BLaER1 (cell line): ENCODE measurements at regions not wholly inside any gene's neighbourhood (a gene's known extent, or its start where the extent isn't known, plus 50 kb on each side); places are given as distances from the start of the nearest gene placed in this dataset.
A peak's percentile ranks its signal among the peaks of the same experiment; 100 is the strongest.

Source experiments
- H3K27ac ChIP-seq: shearing (Covaris generic); formaldehyde crosslinking; 2 replicates; pipeline ENCODE4 v1.8.1; 2022
- H3K27me3 ChIP-seq: shearing (Covaris generic); formaldehyde crosslinking; 2 replicates; pipeline ENCODE4 v1.8.1; 2022
- H3K36me3 ChIP-seq: shearing (Covaris generic); formaldehyde crosslinking; 2 replicates; pipeline ENCODE4 v1.8.1; 2022
- H3K4me1 ChIP-seq: shearing (Covaris generic); formaldehyde crosslinking; 2 replicates; pipeline ENCODE4 v1.8.1; 2022
- H3K4me2 ChIP-seq: shearing (Covaris generic); formaldehyde crosslinking; 2 replicates; pipeline ENCODE4 v1.8.1; 2022
- H3K4me3 ChIP-seq: shearing (Covaris generic); formaldehyde crosslinking; 2 replicates; pipeline ENCODE4 v1.8.1; 2022
- H3K9ac ChIP-seq: shearing (Covaris generic); formaldehyde crosslinking; 2 replicates; pipeline ENCODE4 v1.8.1; 2022
- H3K9me3 ChIP-seq: shearing (Covaris generic); formaldehyde crosslinking; 2 replicates; pipeline ENCODE4 v1.8.1; 2022
- H4K20me1 ChIP-seq: shearing (Covaris generic); formaldehyde crosslinking; 2 replicates; pipeline ENCODE4 v1.8.1; 2022
- Cebpa-rat ChIP-seq: shearing (Covaris generic); IDR thresholded peaks from 2 replicates; pipeline ENCODE4 v1.8.1; 2022

- Histone ChIP-seq H3K36me3 (no peaks in the 10 kb centered on the region), H3K27me3 (peaks cover 23% of the 10 kb centered on the region), H3K4me2 (no peak overlapping the region), H3K9me3 (peaks cover 6% of the 10 kb centered on the region; the same call in 1 of the 2 replicates), H3K4me3 (no peak overlapping the region), H3K9ac (no peak overlapping the region), H4K20me1 (no peaks in the 10 kb centered on the region), H3K27ac (no peak overlapping the region), H3K4me1 (peaks cover 32% of the 10 kb centered on the region)
- TF ChIP-seq Cebpa-rat = no peak
Observed at GRCh38 chr6:169964486-169965180, 213.2 kb downstream of the ERMARD start.

GRCh38 chr6:169963581-169964297 is 212.3 kb downstream of the ERMARD start:
- Histone ChIP-seq H3K36me3 (no peaks in the 10 kb centered on the region), H3K4me3 (no peak overlapping the region), H4K20me1 (no peaks in the 10 kb centered on the region), H3K4me2 (no peak overlapping the region), H3K27ac (no peak overlapping the region), H3K9me3 (peaks cover 6% of the 10 kb centered on the region; the same call in 1 of the 2 replicates), H3K27me3 (peaks cover 23% of the 10 kb centered on the region), H3K4me1 (peaks cover 41% of the 10 kb centered on the region), H3K9ac (no peak overlapping the region)
- TF ChIP-seq Cebpa-rat = no peak

- H3K4me2 ChIP-seq = no peak overlapping the region
- no peak overlapping the region for H3K9ac ChIP-seq
- no peak overlapping the region for H3K4me3 ChIP-seq
- TF ChIP-seq Cebpa-rat = no peak
- H3K36me3 ChIP-seq = no peaks in the 10 kb centered on the region
- H3K9me3 ChIP-seq = peaks cover 6% of the 10 kb centered on the region; the same call in 1 of the 2 replicates
- no peaks in the 10 kb centered on the region for H4K20me1 ChIP-seq
- H3K27me3 ChIP-seq = peaks cover 23% of the 10 kb centered on the region
- peaks cover 50% of the 10 kb centered on the region for H3K4me1 ChIP-seq
- no peak overlapping the region for H3K27ac ChIP-seq
Observed at GRCh38 chr6:169962604-169963469, 211.4 kb downstream of the ERMARD start.

GRCh38 chr6:169961772-169962561 is 210.5 kb downstream of the ERMARD start:
- Histone ChIP-seq H3K4me1 (peaks cover 56% of the 10 kb centered on the region), H3K9me3 (peaks cover 6% of the 10 kb centered on the region; the same call in 1 of the 2 replicates), H3K4me2 (no peak overlapping the region), H4K20me1 (no peaks in the 10 kb centered on the region), H3K4me3 (no peak overlapping the region), H3K27me3 (peaks cover 23% of the 10 kb centered on the region), H3K9ac (no peak overlapping the region), H3K27ac (no peak overlapping the region), H3K36me3 (no peaks in the 10 kb centered on the region)
- TF ChIP-seq Cebpa-rat = no peak

GRCh38 chr6:169960886-169961611 is 209.6 kb downstream of the ERMARD start:
- TF ChIP-seq Cebpa-rat = no peak
- H3K4me2 ChIP-seq = peak overlapping the region; percentile 73; the same call in 1 of the 2 replicates
- peaks cover 23% of the 10 kb centered on the region for H3K27me3 ChIP-seq

GRCh38 chr6:169960521-169960885 is 209.1 kb downstream of the ERMARD start:
- H3K4me2 ChIP-seq = peak overlapping the region; percentile 73; the same call in 1 of the 2 replicates
- no peaks in the 10 kb centered on the region for H4K20me1 ChIP-seq
- H3K36me3 ChIP-seq = no peaks in the 10 kb centered on the region
- H3K27ac ChIP-seq = no peak overlapping the region; the same call in 1 of the 2 replicates
- no peak for TF ChIP-seq Cebpa-rat
- peaks cover 22% of the 10 kb centered on the region for H3K27me3 ChIP-seq
- no peak overlapping the region for H3K9ac ChIP-seq
- no peak overlapping the region for H3K4me3 ChIP-seq
- no peaks in the 10 kb centered on the region; the same call in 1 of the 2 replicates for H3K9me3 ChIP-seq
- peaks cover 41% of the 10 kb centered on the region for H3K4me1 ChIP-seq

More at GRCh38 chr6:169960886-169961611, 209.6 kb downstream of the ERMARD start:
- Histone ChIP-seq H3K4me3 (no peak overlapping the region), H3K36me3 (no peaks in the 10 kb centered on the region), H3K27ac (no peak overlapping the region), H4K20me1 (no peaks in the 10 kb centered on the region), H3K4me1 (peaks cover 46% of the 10 kb centered on the region), H3K9ac (no peak overlapping the region), H3K9me3 (peaks cover under 1% of the 10 kb centered on the region; the same call in 1 of the 2 replicates)

GRCh38 chr6:169960003-169960344 is 208.6 kb downstream of the ERMARD start:
- H3K4me3 ChIP-seq = peak overlapping the region; percentile 6; the same call in 1 of the 2 replicates
- H3K36me3 ChIP-seq = no peaks in the 10 kb centered on the region
- peak overlapping the region; percentile 16; the same call in 1 of the 2 replicates for H3K27ac ChIP-seq
- peak overlapping the region; percentile 4; the same call in 1 of the 2 replicates for H3K9ac ChIP-seq
- peak overlapping the region; percentile 73 for H3K4me2 ChIP-seq
- peaks cover 19% of the 10 kb centered on the region for H3K27me3 ChIP-seq
- H4K20me1 ChIP-seq = no peaks in the 10 kb centered on the region
- no peaks in the 10 kb centered on the region; the same call in 1 of the 2 replicates for H3K9me3 ChIP-seq
- TF ChIP-seq Cebpa-rat = no peak
- peaks cover 39% of the 10 kb centered on the region for H3K4me1 ChIP-seq
